ENCODE measurements at regions not wholly inside any gene's neighbourhood (a gene's known extent, or its start where the extent isn't known, plus 50 kb on each side); places are given as distances from the start of the nearest gene placed in this dataset.

DNA sequence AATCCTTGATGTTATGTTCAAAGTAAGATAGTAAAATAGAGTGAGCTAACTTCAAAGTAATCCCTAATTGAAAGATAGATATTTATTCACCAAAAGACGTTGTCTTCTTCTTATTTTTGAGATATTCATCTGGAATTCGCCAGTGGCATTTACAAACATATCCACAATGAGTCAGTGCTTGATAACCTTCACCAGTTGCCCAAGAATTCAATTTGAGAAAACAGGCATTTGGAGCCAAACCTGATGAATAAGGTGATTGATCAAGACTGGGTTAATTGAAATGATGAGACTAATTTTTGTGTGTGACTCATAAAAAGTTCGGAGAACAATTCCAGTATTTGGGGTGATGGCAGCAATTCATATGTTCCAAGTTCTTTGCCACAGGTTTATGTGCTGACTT is 344.0 kb downstream of the ARL4A start:
- TF ChIP-seq ATF3 (IDR thresholded peaks at IDR 0.05) (no peak), SP1 (IDR thresholded peaks at IDR 0.05; ENCODE audit: low read depth) (0 out of 2 replicates have a peak, but pooled peaks have one; percentile 33), TCF7L2 (IDR thresholded peaks at IDR 0.05; ENCODE audit: borderline replicate concordance, extremely low read depth, insufficient read depth, insufficient read length) (no peak), POLR2A (IDR thresholded peaks at IDR 0.05; ENCODE audit: borderline replicate concordance, extremely low read depth, insufficient read depth, insufficient read length) (no peak), ZNF274 (IDR thresholded peaks at IDR 0.05; ENCODE audit: low read depth, low read length) (no peak), YY1 (IDR thresholded peaks at IDR 0.05; ENCODE audit: extremely low read depth, insufficient replicate concordance, low read depth, low read length) (no peak), CEBPB (IDR thresholded peaks at IDR 0.05; ENCODE audit: low read depth) (peak; percentile 40; the same call in 1 of the 2 replicates), MAX (IDR thresholded peaks at IDR 0.05) (no peak), ZFX (IDR thresholded peaks at IDR 0.05) (no peak)
- TF ChIP-seq, protein P1, sequence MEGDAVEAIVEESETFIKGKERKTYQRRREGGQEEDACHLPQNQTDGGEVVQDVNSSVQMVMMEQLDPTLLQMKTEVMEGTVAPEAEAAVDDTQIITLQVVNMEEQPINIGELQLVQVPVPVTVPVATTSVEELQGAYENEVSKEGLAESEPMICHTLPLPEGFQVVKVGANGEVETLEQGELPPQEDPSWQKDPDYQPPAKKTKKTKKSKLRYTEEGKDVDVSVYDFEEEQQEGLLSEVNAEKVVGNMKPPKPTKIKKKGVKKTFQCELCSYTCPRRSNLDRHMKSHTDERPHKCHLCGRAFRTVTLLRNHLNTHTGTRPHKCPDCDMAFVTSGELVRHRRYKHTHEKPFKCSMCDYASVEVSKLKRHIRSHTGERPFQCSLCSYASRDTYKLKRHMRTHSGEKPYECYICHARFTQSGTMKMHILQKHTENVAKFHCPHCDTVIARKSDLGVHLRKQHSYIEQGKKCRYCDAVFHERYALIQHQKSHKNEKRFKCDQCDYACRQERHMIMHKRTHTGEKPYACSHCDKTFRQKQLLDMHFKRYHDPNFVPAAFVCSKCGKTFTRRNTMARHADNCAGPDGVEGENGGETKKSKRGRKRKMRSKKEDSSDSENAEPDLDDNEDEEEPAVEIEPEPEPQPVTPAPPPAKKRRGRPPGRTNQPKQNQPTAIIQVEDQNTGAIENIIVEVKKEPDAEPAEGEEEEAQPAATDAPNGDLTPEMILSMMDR (IDR thresholded peaks at IDR 0.05 in 2 of 3, conservative IDR thresholded peaks at IDR 0.05 in 1 of 3; ENCODE audit: borderline replicate concordance in 1 of 3, insufficient read depth in 1 of 3, low read depth in 2 of 3, low read length in 2 of 3): no peak
- TF ChIP-seq, protein P2, sequence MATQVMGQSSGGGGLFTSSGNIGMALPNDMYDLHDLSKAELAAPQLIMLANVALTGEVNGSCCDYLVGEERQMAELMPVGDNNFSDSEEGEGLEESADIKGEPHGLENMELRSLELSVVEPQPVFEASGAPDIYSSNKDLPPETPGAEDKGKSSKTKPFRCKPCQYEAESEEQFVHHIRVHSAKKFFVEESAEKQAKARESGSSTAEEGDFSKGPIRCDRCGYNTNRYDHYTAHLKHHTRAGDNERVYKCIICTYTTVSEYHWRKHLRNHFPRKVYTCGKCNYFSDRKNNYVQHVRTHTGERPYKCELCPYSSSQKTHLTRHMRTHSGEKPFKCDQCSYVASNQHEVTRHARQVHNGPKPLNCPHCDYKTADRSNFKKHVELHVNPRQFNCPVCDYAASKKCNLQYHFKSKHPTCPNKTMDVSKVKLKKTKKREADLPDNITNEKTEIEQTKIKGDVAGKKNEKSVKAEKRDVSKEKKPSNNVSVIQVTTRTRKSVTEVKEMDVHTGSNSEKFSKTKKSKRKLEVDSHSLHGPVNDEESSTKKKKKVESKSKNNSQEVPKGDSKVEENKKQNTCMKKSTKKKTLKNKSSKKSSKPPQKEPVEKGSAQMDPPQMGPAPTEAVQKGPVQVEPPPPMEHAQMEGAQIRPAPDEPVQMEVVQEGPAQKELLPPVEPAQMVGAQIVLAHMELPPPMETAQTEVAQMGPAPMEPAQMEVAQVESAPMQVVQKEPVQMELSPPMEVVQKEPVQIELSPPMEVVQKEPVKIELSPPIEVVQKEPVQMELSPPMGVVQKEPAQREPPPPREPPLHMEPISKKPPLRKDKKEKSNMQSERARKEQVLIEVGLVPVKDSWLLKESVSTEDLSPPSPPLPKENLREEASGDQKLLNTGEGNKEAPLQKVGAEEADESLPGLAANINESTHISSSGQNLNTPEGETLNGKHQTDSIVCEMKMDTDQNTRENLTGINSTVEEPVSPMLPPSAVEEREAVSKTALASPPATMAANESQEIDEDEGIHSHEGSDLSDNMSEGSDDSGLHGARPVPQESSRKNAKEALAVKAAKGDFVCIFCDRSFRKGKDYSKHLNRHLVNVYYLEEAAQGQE (IDR thresholded peaks at IDR 0.05; ENCODE audit: low read depth): no peak

All from HCT116 (cell line).